Muscle of leg (tissue), 3 donors: ENCODE measurements at regions not wholly inside any gene's neighbourhood (a gene's known extent, or its start where the extent isn't known, plus 50 kb on each side); places are given as distances from the start of the nearest gene placed in this dataset.
A peak's percentile ranks its signal among the peaks of the same experiment; 100 is the strongest.

ENCODE experiments used
- DNase-seq: peaks from one replicate; pipeline ENCODE4 v3.0.0; 2013
- H3K27ac ChIP-seq: one replicate; pipeline ENCODE4 v1.5.1; 2013; ENCODE audit warnings: mild to moderate bottlenecking, low read length, control low read depth
- H3K27me3 ChIP-seq: one replicate; pipeline ENCODE4 v1.6.1; 2013; ENCODE audit warnings: low read length; ENCODE audit not compliant: control insufficient read depth, insufficient read depth
- H3K36me3 ChIP-seq: one replicate; pipeline ENCODE4 v1.6.1; 2013; ENCODE audit warnings: low read length; ENCODE audit not compliant: control insufficient read depth, insufficient read depth
- H3K4me1 ChIP-seq: one replicate; pipeline ENCODE4 v1.6.1; 2013; ENCODE audit warnings: low read length; ENCODE audit not compliant: control insufficient read depth, insufficient read depth
- H3K4me3 ChIP-seq: one replicate; pipeline ENCODE4 v1.5.1; 2013; ENCODE audit warnings: low read length, control low read depth
- H3K9me3 ChIP-seq: replicated peaks from 2 replicates; pipeline ENCODE4 v1.6.1; 2013; ENCODE audit warnings: low read depth, low read length; ENCODE audit not compliant: control insufficient read depth
- WGBS: methylation state at CpG from one replicate; pipeline ENCODE4 v1.1.5; 2013; ENCODE audit warnings: missing lambda C conversion rate; ENCODE audit not compliant: insufficient coverage; 5-methylcytosine and 5-hydroxymethylcytosine counted together

- Histone ChIP-seq H3K9me3 (no peaks in the 10 kb centered on the region), H3K27ac (no peak overlapping the region), H3K27me3 (no peaks in the 10 kb centered on the region), H3K4me3 (no peak overlapping the region), H3K36me3 (no peaks in the 10 kb centered on the region), H3K4me1 (no peaks in the 10 kb centered on the region)
- 100% methylated on average over 2 of the region's 4 CpGs for WGBS
- no peak for DNase-seq
Observed at GRCh38 chr14:66396164-66396563, 90.0 kb upstream of the CCDC196 start.

- Histone ChIP-seq H3K4me3 (no peak overlapping the region), H3K27me3 (no peaks in the 10 kb centered on the region), H3K9me3 (no peaks in the 10 kb centered on the region), H3K27ac (no peak overlapping the region), H3K36me3 (no peaks in the 10 kb centered on the region), H3K4me1 (no peaks in the 10 kb centered on the region)
- DNase-seq = no peak
- no CpG with 5 or more reads among the region's 1 CpG for WGBS
Observed at GRCh38 chr14:66398437-66398836, 87.7 kb upstream of the CCDC196 start.

GRCh38 chr14:66401449-66402095, 84.6 kb upstream of the CCDC196 start:
- Histone ChIP-seq H3K9me3 (no peaks in the 10 kb centered on the region), H3K4me3 (no peak overlapping the region), H3K36me3 (no peaks in the 10 kb centered on the region), H3K4me1 (no peaks in the 10 kb centered on the region), H3K27ac (no peak overlapping the region), H3K27me3 (no peaks in the 10 kb centered on the region)
- 28% methylated on average over 1 of the region's 1 CpG for WGBS
- peak; percentile 8 for DNase-seq

GRCh38 chr14:66403183-66403582, 83.0 kb upstream of the CCDC196 start:
- no CpG with 5 or more reads among the region's 5 CpGs for WGBS
- H3K9me3 ChIP-seq = no peaks in the 10 kb centered on the region
- H3K27me3 ChIP-seq = no peaks in the 10 kb centered on the region
- no peaks in the 10 kb centered on the region for H3K4me1 ChIP-seq
- no peak overlapping the region for H3K4me3 ChIP-seq
- peak; percentile 63 for DNase-seq
- no peak overlapping the region for H3K27ac ChIP-seq
- no peaks in the 10 kb centered on the region for H3K36me3 ChIP-seq

- no peak for DNase-seq
- Histone ChIP-seq H3K4me3 (no peak overlapping the region), H3K36me3 (no peaks in the 10 kb centered on the region), H3K27me3 (no peaks in the 10 kb centered on the region), H3K4me1 (no peaks in the 10 kb centered on the region), H3K9me3 (no peaks in the 10 kb centered on the region), H3K27ac (no peak overlapping the region)
- 69% methylated on average over 3 of the region's 3 CpGs for WGBS
Observed at GRCh38 chr14:66404051-66404545, 82.1 kb upstream of the CCDC196 start.

DNA sequence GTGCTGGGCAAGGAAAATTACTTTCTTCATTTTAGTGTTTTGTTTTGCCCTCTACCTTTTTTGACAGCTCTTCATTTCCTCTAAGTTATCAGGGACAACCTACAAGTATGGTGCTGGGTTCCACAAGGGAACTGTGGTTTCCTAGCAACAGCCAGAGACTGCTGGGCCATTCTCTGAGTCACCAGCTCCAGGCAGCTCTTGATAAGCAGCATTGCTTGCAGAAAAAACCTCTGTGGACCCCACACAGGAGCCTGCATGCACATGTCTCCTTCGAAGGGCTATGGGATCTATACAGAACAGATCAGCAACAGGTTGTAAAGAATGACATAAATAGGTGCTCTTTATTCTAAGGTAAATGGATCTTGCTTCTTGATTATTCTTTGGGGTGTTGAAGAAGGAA, 81.0 kb upstream of the CCDC196 start:
- H3K27ac ChIP-seq = no peak overlapping the region
- no peaks in the 10 kb centered on the region for H3K27me3 ChIP-seq
- H3K36me3 ChIP-seq = no peaks in the 10 kb centered on the region
- H3K4me1 ChIP-seq = no peaks in the 10 kb centered on the region
- DNase-seq = no peak
- H3K4me3 ChIP-seq = no peak overlapping the region
- 71% methylated on average over 1 of the region's 1 CpG for WGBS
- H3K9me3 ChIP-seq = no peaks in the 10 kb centered on the region

GRCh38 chr14:66413901-66414300, 72.3 kb upstream of the CCDC196 start:
- no peak for DNase-seq
- Histone ChIP-seq H3K4me1 (no peaks in the 10 kb centered on the region), H3K36me3 (no peaks in the 10 kb centered on the region), H3K4me3 (no peak overlapping the region), H3K27ac (no peak overlapping the region), H3K9me3 (no peaks in the 10 kb centered on the region), H3K27me3 (no peaks in the 10 kb centered on the region)

- H3K9me3 ChIP-seq = no peaks in the 10 kb centered on the region
- no peaks in the 10 kb centered on the region for H3K4me1 ChIP-seq
- DNase-seq = no peak
- H3K36me3 ChIP-seq = no peaks in the 10 kb centered on the region
- no peaks in the 10 kb centered on the region for H3K27me3 ChIP-seq
- H3K4me3 ChIP-seq = no peak overlapping the region
- no CpG with 5 or more reads among the region's 1 CpG for WGBS
- no peak overlapping the region for H3K27ac ChIP-seq
Observed at GRCh38 chr14:66414511-66414910, 71.7 kb upstream of the CCDC196 start.

GRCh38 chr14:66420251-66421006, 65.7 kb upstream of the CCDC196 start:
- no peak overlapping the region for H3K4me3 ChIP-seq
- no peaks in the 10 kb centered on the region for H3K36me3 ChIP-seq
- no CpG with 5 or more reads among the region's 2 CpGs for WGBS
- no peak for DNase-seq
- H3K4me1 ChIP-seq = no peaks in the 10 kb centered on the region
- H3K27ac ChIP-seq = no peak overlapping the region
- H3K27me3 ChIP-seq = no peaks in the 10 kb centered on the region
- no peaks in the 10 kb centered on the region for H3K9me3 ChIP-seq

- no peak overlapping the region for H3K4me3 ChIP-seq
- no peaks in the 10 kb centered on the region for H3K4me1 ChIP-seq
- no peak overlapping the region for H3K27ac ChIP-seq
- no peak for DNase-seq
- H3K36me3 ChIP-seq = no peaks in the 10 kb centered on the region
- H3K27me3 ChIP-seq = no peaks in the 10 kb centered on the region
- WGBS = 76% methylated on average over 6 of the region's 6 CpGs
- no peaks in the 10 kb centered on the region for H3K9me3 ChIP-seq
Observed at GRCh38 chr14:66421990-66422946, 63.9 kb upstream of the CCDC196 start.
